Type B pancreatic cell (in vitro differentiated cells): ENCODE measurements at regions not wholly inside any gene's neighbourhood (a gene's known extent, or its start where the extent isn't known, plus 50 kb on each side); places are given as distances from the start of the nearest gene placed in this dataset.

Experiments
- DNase-seq: peaks from one replicate; pipeline ENCODE4 v3.0.0; 2021; ENCODE audit warnings: mixed read lengths; ENCODE audit not compliant: unreplicated experiment; ENCODE audit errors: extremely low spot score
- H3K27ac Mint-ChIP-seq: 2 replicates; pipeline ENCODE4 v1.8.0; 2021; ENCODE audit warnings: mild to moderate bottlenecking, mixed read lengths
- H3K27me3 Mint-ChIP-seq: 2 replicates; pipeline ENCODE4 v1.8.0; 2021; ENCODE audit warnings: mixed read lengths
- H3K36me3 Mint-ChIP-seq: 2 replicates; pipeline ENCODE4 v1.8.0; 2021; ENCODE audit warnings: mixed read lengths
- H3K4me1 Mint-ChIP-seq: one replicate; pipeline ENCODE4 v1.8.0; 2021; ENCODE audit warnings: mixed read lengths; ENCODE audit not compliant: unreplicated experiment
- H3K4me3 Mint-ChIP-seq: 2 replicates; pipeline ENCODE4 v1.8.0; 2021; ENCODE audit warnings: mild to moderate bottlenecking, mixed read lengths
- H3K9me3 Mint-ChIP-seq: 2 replicates; pipeline ENCODE4 v1.8.0; 2021; ENCODE audit warnings: mixed read lengths
- TF ChIP-seq, protein P1 (sequence below): fragments of 200-600 bp; sonication (generic); conservative IDR thresholded peaks from 2 replicates; pipeline ENCODE4 v1.5.0; 2021; ENCODE audit warnings: antibody characterized with exemption, mild to moderate bottlenecking

- Mint-ChIP-seq H3K27me3 (no peaks in the 10 kb centered on the region), H3K4me1 (no peaks in the 10 kb centered on the region), H3K9me3 (peaks cover 4% of the 10 kb centered on the region), H3K4me3 (no peak overlapping the region), H3K27ac (no peak overlapping the region), H3K36me3 (no peaks in the 10 kb centered on the region)
- TF ChIP-seq, protein P1, sequence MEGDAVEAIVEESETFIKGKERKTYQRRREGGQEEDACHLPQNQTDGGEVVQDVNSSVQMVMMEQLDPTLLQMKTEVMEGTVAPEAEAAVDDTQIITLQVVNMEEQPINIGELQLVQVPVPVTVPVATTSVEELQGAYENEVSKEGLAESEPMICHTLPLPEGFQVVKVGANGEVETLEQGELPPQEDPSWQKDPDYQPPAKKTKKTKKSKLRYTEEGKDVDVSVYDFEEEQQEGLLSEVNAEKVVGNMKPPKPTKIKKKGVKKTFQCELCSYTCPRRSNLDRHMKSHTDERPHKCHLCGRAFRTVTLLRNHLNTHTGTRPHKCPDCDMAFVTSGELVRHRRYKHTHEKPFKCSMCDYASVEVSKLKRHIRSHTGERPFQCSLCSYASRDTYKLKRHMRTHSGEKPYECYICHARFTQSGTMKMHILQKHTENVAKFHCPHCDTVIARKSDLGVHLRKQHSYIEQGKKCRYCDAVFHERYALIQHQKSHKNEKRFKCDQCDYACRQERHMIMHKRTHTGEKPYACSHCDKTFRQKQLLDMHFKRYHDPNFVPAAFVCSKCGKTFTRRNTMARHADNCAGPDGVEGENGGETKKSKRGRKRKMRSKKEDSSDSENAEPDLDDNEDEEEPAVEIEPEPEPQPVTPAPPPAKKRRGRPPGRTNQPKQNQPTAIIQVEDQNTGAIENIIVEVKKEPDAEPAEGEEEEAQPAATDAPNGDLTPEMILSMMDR = no peak
- DNase-seq = no peak
Observed at GRCh38 chr10:105634281-105634680, 993.2 kb downstream of the SORCS3 start.

DNA sequence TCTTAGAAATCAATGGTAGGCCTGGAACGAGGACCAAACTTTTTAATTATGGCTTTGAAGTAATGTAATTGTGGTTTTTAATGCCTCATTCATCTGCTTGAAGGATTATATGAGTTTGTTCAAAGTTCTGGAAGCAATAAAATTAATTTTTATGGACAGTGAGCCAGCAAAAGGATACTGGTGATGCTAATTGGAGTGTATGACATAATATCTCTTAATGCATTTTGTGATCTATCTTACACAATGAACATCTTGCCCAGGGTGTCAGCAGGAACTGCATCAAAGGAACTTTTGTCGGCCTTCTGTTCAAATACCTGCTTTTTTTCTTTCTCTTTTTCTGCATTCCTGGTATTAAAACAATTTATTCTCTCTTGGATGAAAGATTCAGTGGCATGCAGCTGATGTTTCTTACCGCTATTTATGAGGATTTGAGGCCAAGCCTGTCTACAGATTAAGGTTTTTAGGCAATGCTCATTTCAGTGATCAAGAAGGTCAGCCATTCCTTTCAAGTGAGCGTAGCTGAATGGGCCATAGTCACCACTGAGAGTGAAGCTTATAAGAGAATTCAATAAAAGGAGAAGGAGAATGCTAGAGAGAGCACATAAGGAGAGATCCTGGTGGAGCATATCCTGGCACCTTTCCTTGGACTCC is 974.8 kb downstream of the SORCS3 start:
- H3K9me3 Mint-ChIP-seq = no peaks in the 10 kb centered on the region
- no peak for DNase-seq
- peaks cover 3% of the 10 kb centered on the region for H3K27me3 Mint-ChIP-seq
- H3K4me1 Mint-ChIP-seq = no peaks in the 10 kb centered on the region
- H3K36me3 Mint-ChIP-seq = no peaks in the 10 kb centered on the region
- no peak overlapping the region for H3K4me3 Mint-ChIP-seq
- H3K27ac Mint-ChIP-seq = no peak overlapping the region
- TF ChIP-seq, protein P1 = no peak

DNA sequence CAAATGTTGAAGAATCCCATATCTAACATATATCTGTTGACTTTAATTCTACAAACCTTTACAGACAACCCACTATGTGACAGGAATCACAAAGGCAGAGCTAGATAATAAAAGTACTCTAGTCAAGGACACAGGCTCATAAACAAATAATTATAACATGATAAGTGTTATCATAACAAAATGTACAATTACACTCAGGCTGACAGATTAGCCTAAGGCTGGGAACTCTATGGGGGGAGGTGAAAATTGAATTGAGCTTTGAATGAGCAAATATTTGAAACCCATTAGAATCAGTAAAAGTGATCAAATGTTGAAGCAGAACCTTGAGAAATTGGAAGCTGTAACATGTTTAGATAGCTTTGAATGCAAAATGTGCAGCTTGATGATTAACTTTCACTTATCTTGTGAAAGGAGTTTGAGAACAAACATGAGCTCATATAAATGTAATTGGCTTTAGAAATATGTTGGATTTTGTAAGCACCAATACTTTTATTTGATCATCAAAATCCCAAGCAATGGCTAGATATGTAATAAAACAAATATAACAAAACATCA is 970.2 kb downstream of the SORCS3 start:
- Mint-ChIP-seq H3K4me3 (no peak overlapping the region), H3K36me3 (no peaks in the 10 kb centered on the region), H3K4me1 (no peaks in the 10 kb centered on the region), H3K27ac (no peak overlapping the region), H3K9me3 (no peaks in the 10 kb centered on the region), H3K27me3 (no peaks in the 10 kb centered on the region)
- TF ChIP-seq, protein P1 = no peak
- DNase-seq = no peak

DNA sequence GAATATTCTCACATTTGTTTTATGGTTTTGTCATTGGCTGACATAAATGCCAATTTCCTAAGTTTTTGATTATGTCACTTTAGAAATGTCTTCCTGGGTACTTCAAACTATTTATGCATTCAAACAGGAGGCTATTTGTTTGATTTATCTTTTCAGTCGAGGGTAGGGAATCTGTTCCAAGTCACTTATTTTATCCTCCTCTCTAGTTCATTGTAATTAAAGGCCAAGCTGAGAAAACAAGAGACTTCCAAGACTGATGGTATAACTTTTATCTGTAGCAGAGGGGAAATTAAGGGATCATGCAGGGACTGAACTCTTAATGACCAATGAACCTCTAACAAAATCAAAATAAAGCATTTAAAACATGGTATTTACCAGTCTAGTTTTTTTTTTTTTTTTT is 968.4 kb downstream of the SORCS3 start:
- TF ChIP-seq, protein P1 = no peak
- Mint-ChIP-seq H3K27me3 (no peaks in the 10 kb centered on the region), H3K9me3 (no peaks in the 10 kb centered on the region), H3K4me3 (no peak overlapping the region), H3K4me1 (no peaks in the 10 kb centered on the region), H3K27ac (no peak overlapping the region), H3K36me3 (no peaks in the 10 kb centered on the region)
- no peak for DNase-seq

DNA sequence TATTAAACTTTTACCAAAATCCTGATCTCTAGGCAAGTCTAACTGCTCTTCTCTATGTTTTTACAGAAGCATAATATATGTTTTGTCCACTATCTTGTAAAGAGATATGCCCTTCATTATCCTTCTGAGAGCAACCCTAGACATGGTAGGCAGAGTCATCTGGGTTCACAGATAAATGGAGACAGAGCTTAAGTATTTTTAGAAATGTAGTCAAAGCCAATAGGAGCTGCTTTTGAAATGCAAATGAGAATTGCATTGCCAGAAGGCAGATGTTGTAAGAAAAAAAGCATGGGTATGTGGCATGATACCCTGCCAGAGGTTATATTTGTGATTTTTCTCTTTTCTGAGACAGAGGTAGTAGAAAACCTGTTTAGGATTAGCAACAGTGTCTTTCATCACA is 964.8 kb downstream of the SORCS3 start:
- H3K4me1 Mint-ChIP-seq = no peaks in the 10 kb centered on the region
- TF ChIP-seq, protein P1 = no peak
- no peak overlapping the region for H3K4me3 Mint-ChIP-seq
- no peak for DNase-seq
- H3K27ac Mint-ChIP-seq = no peak overlapping the region
- no peaks in the 10 kb centered on the region for H3K36me3 Mint-ChIP-seq
- peaks cover 5% of the 10 kb centered on the region for H3K9me3 Mint-ChIP-seq
- peaks cover 3% of the 10 kb centered on the region for H3K27me3 Mint-ChIP-seq
